Gastrocnemius medialis (tissue), 4 donors: ENCODE measurements at regions not wholly inside any gene's neighbourhood (a gene's known extent, or its start where the extent isn't known, plus 50 kb on each side); places are given as distances from the start of the nearest gene placed in this dataset.

ENCODE experiments used
- ATAC-seq, 2 donors: fragments of 150-250 bp; one replicate each; pipeline ENCODE4 v1.9.1; 2016
- DNase-seq, 2 donors: peaks; one replicate each; pipeline ENCODE4 v3.0.0-alpha.2; 2019
- H3K27ac ChIP-seq, 4 donors: fragments of 200-600 bp; sonication (generic); 1 replicate in 1 of 4; 2 replicates in 3 of 4; pipeline ENCODE4 v1.5.1; 2016 to 2018; ENCODE audit warnings: mild to moderate bottlenecking in 2 of 4, moderate library complexity in 1 of 4
- H3K27me3 ChIP-seq, 3 donors: fragments of 200-600 bp; sonication (generic) in 2 of 3; 1 replicate in 1 of 3; 2 replicates in 2 of 3; pipeline versions ENCODE4 v1.5.1 to v1.6.0; 2016 to 2019; ENCODE audit warnings: mild to moderate bottlenecking in 1 of 3, moderate library complexity in 1 of 3
- H3K36me3 ChIP-seq, 2 donors: fragments of 200-600 bp; sonication (generic) in 1 of 2; one replicate each; pipeline ENCODE4 v1.5.1; 2017 to 2018
- H3K4me1 ChIP-seq, 2 donors: fragments of 200-600 bp; sonication (generic) in 1 of 2; one replicate each; pipeline ENCODE4 v1.5.1; 2016 to 2017; ENCODE audit warnings: mild to moderate bottlenecking in 2 of 2
- H3K4me3 ChIP-seq, 4 donors: fragments of 200-600 bp; sonication (generic) in 3 of 4; 1 replicate in 1 of 4; 2 replicates in 3 of 4; pipeline ENCODE4 v1.5.1; 2016 to 2019; ENCODE audit warnings: mild to moderate bottlenecking in 2 of 4
- H3K9me3 ChIP-seq, 3 donors: fragments of 200-600 bp; sonication (generic) in 2 of 3; 1 replicate in 1 of 3; 2 replicates in 2 of 3; pipeline ENCODE4 v1.5.1; 2016 to 2019
- POLR2A ChIP-seq, 2 donors: fragments of 450-650 bp; IDR thresholded peaks; one replicate each; pipeline ENCODE4 v1.6.1; 2017; ENCODE audit warnings: antibody characterized with exemption in 2 of 2, mild to moderate bottlenecking in 2 of 2, moderate library complexity in 2 of 2
- in situ Hi-C, 4 donors: fragments of 200-750 bp; cut with MboI; loops; one replicate each; pipeline versions ENCODE4 v1.15.0 to v1.8.0; 2017; ENCODE audit warnings: low sequenced_read_pairs in 4 of 4
- intact Hi-C: fragments of 100-400 bp; cut with DNase I; formaldehyde crosslinking; loops from one replicate; pipeline ENCODE4 v1.15.1; 2023; ENCODE audit warnings: low total_unique reads
- TF ChIP-seq, protein P1 (sequence below), 5 experiments: fragments of 450-650 bp in 3 of 5; fragments of 200-600 bp in 2 of 5; sonication (generic) in 2 of 5; IDR thresholded peaks in 4 of 5; conservative IDR thresholded peaks in 1 of 5; 1 replicate in 4 of 5; 2 replicates in 1 of 5; pipeline ENCODE4 v1.5.1; 2016 to 2019; ENCODE audit warnings: antibody characterized with exemption in 5 of 5, mild to moderate bottlenecking in 3 of 5, moderate library complexity in 3 of 5

DNA sequence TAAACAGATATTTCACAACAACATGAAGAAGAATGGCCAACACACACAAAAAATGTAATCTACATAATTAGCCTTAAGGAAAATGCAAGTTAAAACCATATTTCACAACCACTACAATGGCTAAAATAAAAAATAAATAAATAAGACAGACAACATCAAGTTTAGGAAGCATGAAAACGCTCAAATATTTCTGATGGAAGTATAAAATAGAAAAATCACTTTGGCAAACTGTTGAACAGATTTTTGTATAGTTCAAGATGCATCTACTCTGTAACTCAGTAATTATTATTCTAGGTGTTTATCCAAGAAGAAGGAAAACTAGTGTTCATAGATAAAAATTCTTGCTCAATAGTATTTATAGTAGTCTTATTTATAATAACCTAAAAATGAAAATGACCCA lies 1410.1 kb upstream of the ADGRB3 start:
- ATAC-seq = no peak
- intact Hi-C loops (no loop called here), in situ Hi-C loops (no loop called here)
- DNase-seq = no peak
- Histone ChIP-seq H3K27me3 (no peaks in the 10 kb centered on the region), H3K36me3 (no peaks in the 10 kb centered on the region), H3K4me1 (no peaks in the 10 kb centered on the region), H3K9me3 (no peaks in the 10 kb centered on the region), H3K4me3 (no peak overlapping the region), H3K27ac (no peak overlapping the region)
- TF ChIP-seq POLR2A (IDR thresholded peaks at IDR 0.05) = no peak
- TF ChIP-seq, protein P1, sequence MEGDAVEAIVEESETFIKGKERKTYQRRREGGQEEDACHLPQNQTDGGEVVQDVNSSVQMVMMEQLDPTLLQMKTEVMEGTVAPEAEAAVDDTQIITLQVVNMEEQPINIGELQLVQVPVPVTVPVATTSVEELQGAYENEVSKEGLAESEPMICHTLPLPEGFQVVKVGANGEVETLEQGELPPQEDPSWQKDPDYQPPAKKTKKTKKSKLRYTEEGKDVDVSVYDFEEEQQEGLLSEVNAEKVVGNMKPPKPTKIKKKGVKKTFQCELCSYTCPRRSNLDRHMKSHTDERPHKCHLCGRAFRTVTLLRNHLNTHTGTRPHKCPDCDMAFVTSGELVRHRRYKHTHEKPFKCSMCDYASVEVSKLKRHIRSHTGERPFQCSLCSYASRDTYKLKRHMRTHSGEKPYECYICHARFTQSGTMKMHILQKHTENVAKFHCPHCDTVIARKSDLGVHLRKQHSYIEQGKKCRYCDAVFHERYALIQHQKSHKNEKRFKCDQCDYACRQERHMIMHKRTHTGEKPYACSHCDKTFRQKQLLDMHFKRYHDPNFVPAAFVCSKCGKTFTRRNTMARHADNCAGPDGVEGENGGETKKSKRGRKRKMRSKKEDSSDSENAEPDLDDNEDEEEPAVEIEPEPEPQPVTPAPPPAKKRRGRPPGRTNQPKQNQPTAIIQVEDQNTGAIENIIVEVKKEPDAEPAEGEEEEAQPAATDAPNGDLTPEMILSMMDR (IDR thresholded peaks at IDR 0.05 in 4 of 5, conservative IDR thresholded peaks at IDR 0.05 in 1 of 5) = no peak

DNA sequence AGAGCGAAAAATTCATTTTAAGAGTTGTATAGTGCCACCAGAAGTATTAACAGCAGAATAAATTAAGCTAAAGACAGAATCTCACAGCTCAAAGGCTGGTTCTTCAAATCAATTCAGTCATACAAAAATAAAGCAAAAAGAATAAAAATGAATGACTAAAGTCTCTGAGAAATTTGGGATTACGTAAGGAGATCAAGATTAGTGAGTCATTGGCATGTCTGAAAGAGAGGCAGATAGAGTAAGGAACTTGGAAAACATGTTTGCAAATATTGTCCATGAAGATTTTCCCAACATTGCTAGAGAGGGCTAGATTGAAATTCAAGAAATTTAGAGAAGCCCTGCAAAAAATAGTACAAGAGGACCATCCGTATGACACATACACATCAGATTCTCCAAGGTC lies 1413.9 kb upstream of the ADGRB3 start:
- H3K9me3 ChIP-seq = no peaks in the 10 kb centered on the region

DNA sequence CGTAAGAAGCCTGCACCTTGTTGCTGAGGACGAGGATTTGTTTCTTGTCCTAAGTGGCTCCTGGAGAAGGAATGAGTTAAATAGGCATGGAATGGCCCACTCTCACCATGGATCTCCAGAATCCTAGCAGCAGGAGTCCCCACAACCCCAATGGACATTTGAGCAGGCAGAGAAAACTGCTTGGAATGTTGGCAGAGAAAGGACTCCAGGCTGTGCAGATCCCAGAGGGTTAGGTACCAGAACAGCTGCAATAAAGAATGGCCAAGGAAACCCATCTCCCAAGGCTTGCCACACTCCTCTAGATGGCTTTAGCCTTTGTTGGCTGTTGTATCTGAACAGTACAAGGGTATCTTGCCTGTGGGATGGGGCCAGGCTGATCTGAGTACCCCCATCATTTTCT lies 1415.7 kb upstream of the ADGRB3 start:
- H3K27ac ChIP-seq = no peak overlapping the region
- ATAC-seq = no peak
- no peaks in the 10 kb centered on the region for H3K9me3 ChIP-seq
- in situ Hi-C loops = no loop called here
- intact Hi-C loops = no loop called here
- no peak for DNase-seq
- H3K27me3 ChIP-seq = no peaks in the 10 kb centered on the region
- H3K36me3 ChIP-seq = no peaks in the 10 kb centered on the region
- no peak for TF ChIP-seq POLR2A (IDR thresholded peaks at IDR 0.05)
- TF ChIP-seq, protein P1 (IDR thresholded peaks at IDR 0.05 in 4 of 5, conservative IDR thresholded peaks at IDR 0.05 in 1 of 5) = no peak
- no peaks in the 10 kb centered on the region for H3K4me1 ChIP-seq
- no peak overlapping the region for H3K4me3 ChIP-seq

More for the DNA sequence above, 1413.9 kb upstream of the ADGRB3 start:
- Histone ChIP-seq H3K4me1 (no peaks in the 10 kb centered on the region), H3K4me3 (no peak overlapping the region), H3K27me3 (no peaks in the 10 kb centered on the region), H3K27ac (no peak overlapping the region), H3K36me3 (no peaks in the 10 kb centered on the region)
- ATAC-seq (no peak), DNase-seq (no peak)
- TF ChIP-seq, protein P1 (IDR thresholded peaks at IDR 0.05 in 4 of 5, conservative IDR thresholded peaks at IDR 0.05 in 1 of 5) = no peak
- TF ChIP-seq POLR2A (IDR thresholded peaks at IDR 0.05) = no peak
- in situ Hi-C loops (no loop called here), intact Hi-C loops (no loop called here)

DNA sequence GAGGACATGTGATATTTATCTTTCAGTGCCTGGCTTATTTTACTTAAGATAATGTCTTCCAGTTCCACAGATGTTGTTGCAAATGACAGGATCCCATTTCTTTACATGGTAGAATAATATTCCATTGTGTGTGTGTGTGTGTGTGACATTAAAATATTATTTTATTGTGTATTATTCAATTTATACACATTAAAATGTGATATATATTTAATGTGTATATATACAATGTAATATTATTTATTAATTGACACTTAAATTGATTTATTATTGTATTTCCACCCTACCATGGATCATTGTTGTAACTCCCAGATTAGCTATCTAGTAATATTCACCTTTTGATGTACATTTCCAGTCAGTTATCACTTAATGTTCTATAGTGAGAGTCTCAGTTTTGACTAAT lies 1422.5 kb upstream of the ADGRB3 start:
- in situ Hi-C loops = no loop called here
- H3K9me3 ChIP-seq = no peaks in the 10 kb centered on the region
- H3K4me3 ChIP-seq = no peak overlapping the region
- intact Hi-C loops = no loop called here
- TF ChIP-seq POLR2A (IDR thresholded peaks at IDR 0.05) = no peak
- TF ChIP-seq, protein P1 (IDR thresholded peaks at IDR 0.05 in 4 of 5, conservative IDR thresholded peaks at IDR 0.05 in 1 of 5) = no peak
- H3K27me3 ChIP-seq = no peaks in the 10 kb centered on the region
- H3K4me1 ChIP-seq = no peaks in the 10 kb centered on the region
- no peak overlapping the region for H3K27ac ChIP-seq
- H3K36me3 ChIP-seq = no peaks in the 10 kb centered on the region
- no peak for DNase-seq
- ATAC-seq = no peak

DNA sequence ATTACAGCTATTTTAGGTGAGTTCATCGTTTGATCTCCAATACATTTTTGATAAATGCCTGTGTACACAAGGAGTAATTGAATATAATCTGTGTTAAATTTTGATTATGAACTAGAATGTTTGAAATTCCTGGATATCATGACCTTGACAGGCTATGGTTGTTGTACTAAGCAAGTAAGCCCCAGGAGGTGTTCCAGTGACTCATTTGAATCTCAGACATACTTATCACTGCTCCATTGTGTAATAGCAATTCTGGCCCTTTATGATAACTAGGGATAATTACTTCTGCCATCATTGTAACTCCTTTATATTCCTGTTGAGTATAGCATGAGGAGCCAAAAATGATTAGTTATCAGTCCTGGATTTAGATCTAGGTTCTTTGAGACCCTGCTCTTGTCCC lies 1424.6 kb upstream of the ADGRB3 start:
- TF ChIP-seq, protein P1 (IDR thresholded peaks at IDR 0.05 in 4 of 5, conservative IDR thresholded peaks at IDR 0.05 in 1 of 5) = no peak
- no peak for TF ChIP-seq POLR2A (IDR thresholded peaks at IDR 0.05)
- Histone ChIP-seq H3K4me1 (no peaks in the 10 kb centered on the region), H3K4me3 (no peak overlapping the region), H3K36me3 (no peaks in the 10 kb centered on the region), H3K27me3 (no peaks in the 10 kb centered on the region), H3K9me3 (no peaks in the 10 kb centered on the region), H3K27ac (no peak overlapping the region)
- ATAC-seq (no peak), DNase-seq (no peak)
- intact Hi-C loops = no loop called here
- in situ Hi-C loops = no loop called here
